ENCODE measurements at regions not wholly inside any gene's neighbourhood (a gene's known extent, or its start where the extent isn't known, plus 50 kb on each side); places are given as distances from the start of the nearest gene placed in this dataset.

- ATAC-seq (ENCODE audit: insufficient read depth, low FRiP score), result no peak
- no peak for DNase-seq
- H3K4me3 ChIP-seq, result no peak overlapping the region
Observed at GRCh38 chr7:119969763-119970162, 303.2 kb upstream of the KCND2 start.

GRCh38 chr7:119974972-119975371 is 298.0 kb upstream of the KCND2 start:
- ATAC-seq (ENCODE audit: insufficient read depth, low FRiP score), result no peak
- Histone ChIP-seq H3K27ac (ENCODE audit: low read depth in 1 of 2, low read length in 1 of 2) (no peak overlapping the region), H3K4me3 (no peak overlapping the region), H3K9me3 (ENCODE audit: control insufficient read depth in 4 of 4, insufficient read depth in 3 of 4, low read length in 3 of 4) (no peaks in the 10 kb centered on the region), H3K9ac (ENCODE audit: insufficient read depth in 1 of 2, low read length in 2 of 2) (no peak overlapping the region), H3K4me1 (ENCODE audit: control insufficient read depth in 5 of 5, insufficient read depth in 5 of 5, low read length in 5 of 5) (no peaks in the 10 kb centered on the region), H3K27me3 (ENCODE audit: control insufficient read depth in 3 of 3, insufficient read depth in 3 of 3, low read length in 2 of 3) (no peaks in the 10 kb centered on the region), H3K36me3 (ENCODE audit: control insufficient read depth in 4 of 4, insufficient read depth in 4 of 4, low read length in 4 of 4) (no peaks in the 10 kb centered on the region)
- 84 to 90% methylated on average over 1 of the region's 1 CpG for WGBS, 2 donors
- TF ChIP-seq CTCF (IDR thresholded peaks at IDR 0.05; ENCODE audit: control extremely low read depth, extremely low read depth), result no peak
- DNase-seq, result no peak

More at GRCh38 chr7:119969763-119970162, 303.2 kb upstream of the KCND2 start:
- no peak overlapping the region for H3K9ac ChIP-seq (ENCODE audit: insufficient read depth in 1 of 2, low read length in 2 of 2)
- no peaks in the 10 kb centered on the region for H3K36me3 ChIP-seq (ENCODE audit: control insufficient read depth in 4 of 4, insufficient read depth in 4 of 4, low read length in 4 of 4)
- H3K27ac ChIP-seq (ENCODE audit: low read depth in 1 of 2, low read length in 1 of 2), result no peak overlapping the region
- 75 to 79% methylated on average over 2 of the region's 2 CpGs for WGBS, 2 donors
- H3K27me3 ChIP-seq (ENCODE audit: control insufficient read depth in 3 of 3, insufficient read depth in 3 of 3, low read length in 2 of 3), result no peaks in the 10 kb centered on the region
- H3K9me3 ChIP-seq (ENCODE audit: control insufficient read depth in 4 of 4, insufficient read depth in 3 of 4, low read length in 3 of 4), result no peaks in the 10 kb centered on the region
- no peak for TF ChIP-seq CTCF (IDR thresholded peaks at IDR 0.05; ENCODE audit: control extremely low read depth, extremely low read depth)
- no peaks in the 10 kb centered on the region for H3K4me1 ChIP-seq (ENCODE audit: control insufficient read depth in 5 of 5, insufficient read depth in 5 of 5, low read length in 5 of 5)

GRCh38 chr7:119982884-119983283 is 290.1 kb upstream of the KCND2 start:
- TF ChIP-seq CTCF (IDR thresholded peaks at IDR 0.05; ENCODE audit: control extremely low read depth, extremely low read depth), result no peak

GRCh38 chr7:119983468-119983867 is 289.5 kb upstream of the KCND2 start:
- DNase-seq (no peak), ATAC-seq (ENCODE audit: insufficient read depth, low FRiP score) (no peak)
- TF ChIP-seq CTCF (IDR thresholded peaks at IDR 0.05; ENCODE audit: control extremely low read depth, extremely low read depth), result no peak
- Histone ChIP-seq H3K4me3 (no peak overlapping the region), H3K36me3 (ENCODE audit: control insufficient read depth in 4 of 4, insufficient read depth in 4 of 4, low read length in 4 of 4) (no peaks in the 10 kb centered on the region), H3K9ac (ENCODE audit: insufficient read depth in 1 of 2, low read length in 2 of 2) (no peak overlapping the region), H3K9me3 (ENCODE audit: control insufficient read depth in 4 of 4, insufficient read depth in 3 of 4, low read length in 3 of 4) (peaks cover 0 to 11% (median 0%) of the 10 kb centered on the region in 4 donors), H3K4me1 (ENCODE audit: control insufficient read depth in 5 of 5, insufficient read depth in 5 of 5, low read length in 5 of 5) (no peaks in the 10 kb centered on the region), H3K27ac (ENCODE audit: low read depth in 1 of 2, low read length in 1 of 2) (no peak overlapping the region), H3K27me3 (ENCODE audit: control insufficient read depth in 3 of 3, insufficient read depth in 3 of 3, low read length in 2 of 3) (no peaks in the 10 kb centered on the region)
- WGBS, 2 donors, result 96% methylated on average over 5 of the region's 5 CpGs

More at GRCh38 chr7:119982884-119983283, 290.1 kb upstream of the KCND2 start:
- ATAC-seq (ENCODE audit: insufficient read depth, low FRiP score), result no peak
- H3K27me3 ChIP-seq (ENCODE audit: control insufficient read depth in 3 of 3, insufficient read depth in 3 of 3, low read length in 2 of 3), result no peaks in the 10 kb centered on the region
- no peak for DNase-seq
- H3K4me3 ChIP-seq, result no peak overlapping the region
- no peak overlapping the region for H3K27ac ChIP-seq (ENCODE audit: low read depth in 1 of 2, low read length in 1 of 2)
- H3K36me3 ChIP-seq (ENCODE audit: control insufficient read depth in 4 of 4, insufficient read depth in 4 of 4, low read length in 4 of 4), result no peaks in the 10 kb centered on the region
- H3K9ac ChIP-seq (ENCODE audit: insufficient read depth in 1 of 2, low read length in 2 of 2), result no peak overlapping the region
- H3K4me1 ChIP-seq (ENCODE audit: control insufficient read depth in 5 of 5, insufficient read depth in 5 of 5, low read length in 5 of 5), result no peaks in the 10 kb centered on the region
- H3K9me3 ChIP-seq (ENCODE audit: control insufficient read depth in 4 of 4, insufficient read depth in 3 of 4, low read length in 3 of 4), result peaks cover 0 to 11% (median 0%) of the 10 kb centered on the region in 4 donors
- WGBS, 2 donors, result 83 to 86% methylated on average over 4 of the region's 4 CpGs
